ENCODE measurements at regions not wholly inside any gene's neighbourhood (a gene's known extent, or its start where the extent isn't known, plus 50 kb on each side); places are given as distances from the start of the nearest gene placed in this dataset.

DNA sequence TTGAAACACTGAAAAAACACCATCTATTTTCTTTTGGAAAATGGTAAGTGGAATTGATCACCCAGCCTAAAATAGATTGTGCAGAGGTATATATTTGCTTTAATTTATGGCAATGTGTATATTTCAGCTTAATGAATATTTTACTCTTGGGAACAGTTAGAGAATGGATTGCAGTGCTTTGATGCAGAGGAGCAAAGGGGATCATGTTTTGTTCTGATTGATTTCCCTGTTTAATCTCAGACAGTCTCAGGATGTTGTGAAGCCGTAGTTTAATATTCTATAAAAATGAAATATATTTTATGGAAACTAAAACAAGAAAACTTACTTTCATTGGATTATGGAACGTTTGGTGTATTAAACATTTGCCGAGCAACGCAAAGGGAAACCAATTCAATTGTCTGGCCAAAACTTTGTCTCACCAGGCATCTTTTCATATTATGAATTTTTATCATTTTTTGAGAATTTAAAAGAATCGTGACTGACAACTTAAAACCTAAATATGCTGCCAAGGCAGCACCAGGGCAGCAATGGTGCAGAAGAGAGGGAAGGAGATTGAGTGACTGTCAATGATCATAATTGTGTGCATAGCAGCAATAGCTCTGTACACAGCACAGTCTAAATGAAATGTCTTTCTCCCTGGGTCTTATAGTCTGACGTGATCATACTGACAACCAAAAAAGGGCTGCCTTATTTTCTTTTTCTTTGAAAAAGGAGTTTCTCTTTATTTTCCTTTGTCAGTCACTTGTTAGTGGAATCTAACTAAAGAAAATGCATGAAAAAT is 105.5 kb upstream of the EPHA7 start:
- 77 to 79% (median 78%) methylated on average over 6 of the region's 6 CpGs for WGBS, 3 donors
- H3K27me3 ChIP-seq = no peaks in the 10 kb centered on the region
- H3K9me3 ChIP-seq = no peaks in the 10 kb centered on the region
- TF ChIP-seq EP300 (IDR thresholded peaks at IDR 0.05) (no peak), POLR2A (IDR thresholded peaks at IDR 0.05) (no peak)
- TF ChIP-seq, protein P1, sequence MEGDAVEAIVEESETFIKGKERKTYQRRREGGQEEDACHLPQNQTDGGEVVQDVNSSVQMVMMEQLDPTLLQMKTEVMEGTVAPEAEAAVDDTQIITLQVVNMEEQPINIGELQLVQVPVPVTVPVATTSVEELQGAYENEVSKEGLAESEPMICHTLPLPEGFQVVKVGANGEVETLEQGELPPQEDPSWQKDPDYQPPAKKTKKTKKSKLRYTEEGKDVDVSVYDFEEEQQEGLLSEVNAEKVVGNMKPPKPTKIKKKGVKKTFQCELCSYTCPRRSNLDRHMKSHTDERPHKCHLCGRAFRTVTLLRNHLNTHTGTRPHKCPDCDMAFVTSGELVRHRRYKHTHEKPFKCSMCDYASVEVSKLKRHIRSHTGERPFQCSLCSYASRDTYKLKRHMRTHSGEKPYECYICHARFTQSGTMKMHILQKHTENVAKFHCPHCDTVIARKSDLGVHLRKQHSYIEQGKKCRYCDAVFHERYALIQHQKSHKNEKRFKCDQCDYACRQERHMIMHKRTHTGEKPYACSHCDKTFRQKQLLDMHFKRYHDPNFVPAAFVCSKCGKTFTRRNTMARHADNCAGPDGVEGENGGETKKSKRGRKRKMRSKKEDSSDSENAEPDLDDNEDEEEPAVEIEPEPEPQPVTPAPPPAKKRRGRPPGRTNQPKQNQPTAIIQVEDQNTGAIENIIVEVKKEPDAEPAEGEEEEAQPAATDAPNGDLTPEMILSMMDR (IDR thresholded peaks at IDR 0.05) = no peak
- no peak for DNase-seq
- intact Hi-C loops (cut with DNase I) = no loop called here
- H3K27ac ChIP-seq = no peak overlapping the region
- no peak overlapping the region for H3K4me3 ChIP-seq
- no peaks in the 10 kb centered on the region for H3K4me1 ChIP-seq (ENCODE audit: insufficient read depth)
- H3K36me3 ChIP-seq = no peaks in the 10 kb centered on the region

DNA sequence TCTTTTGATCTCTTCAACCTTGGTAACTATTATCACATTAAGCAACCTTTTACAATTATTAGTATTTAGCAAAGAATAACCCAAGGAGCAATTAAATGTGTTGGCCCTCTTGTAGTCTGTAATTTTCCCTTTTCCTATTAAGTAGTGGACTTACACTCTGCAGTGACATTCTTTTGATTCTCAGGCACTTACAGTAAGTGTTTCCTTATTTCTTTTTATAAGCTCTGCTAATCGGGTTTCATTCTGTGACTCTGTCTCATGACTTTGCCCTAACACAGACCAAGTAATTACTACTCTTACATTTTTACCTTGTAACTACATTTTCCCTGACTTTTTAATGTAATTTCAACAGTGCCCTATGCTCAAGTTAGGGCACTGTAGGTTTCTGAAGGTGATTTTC is 104.0 kb upstream of the EPHA7 start:
- H3K4me3 ChIP-seq = no peak overlapping the region
- no peaks in the 10 kb centered on the region for H3K4me1 ChIP-seq (ENCODE audit: insufficient read depth)
- no peaks in the 10 kb centered on the region for H3K36me3 ChIP-seq
- no peak overlapping the region for H3K27ac ChIP-seq
- no peak for TF ChIP-seq EP300 (IDR thresholded peaks at IDR 0.05)
- intact Hi-C loops (cut with DNase I) = no loop called here
- H3K27me3 ChIP-seq = no peaks in the 10 kb centered on the region
- no peak for DNase-seq
- WGBS, 3 donors = 68 to 85% (median 71%) methylated on average over 1 of the region's 1 CpG
- H3K9me3 ChIP-seq = no peaks in the 10 kb centered on the region

DNA sequence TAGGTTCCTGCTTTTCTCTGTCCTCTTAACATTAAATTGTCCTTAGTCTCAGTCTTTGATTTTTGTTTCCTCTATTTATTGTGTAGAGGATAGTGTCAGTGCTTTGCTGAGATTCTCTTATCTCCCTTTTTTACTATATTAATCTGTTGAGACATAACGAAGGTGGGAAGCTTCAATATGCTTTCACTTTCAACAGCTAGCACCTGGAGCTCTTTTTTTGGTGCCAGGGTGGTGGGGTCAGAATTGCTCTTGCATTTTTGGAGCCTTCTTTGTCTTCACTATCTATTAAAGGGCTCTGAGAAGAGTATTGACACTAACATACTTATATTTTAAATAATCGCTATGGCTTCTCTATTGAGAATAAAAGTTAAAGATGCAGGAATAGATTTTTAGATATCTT is 97.1 kb upstream of the EPHA7 start:
- WGBS, 3 donors = 45 to 63% (median 49%) methylated on average over 2 of the region's 2 CpGs
- Histone ChIP-seq H3K27me3 (no peaks in the 10 kb centered on the region), H3K4me3 (no peak overlapping the region), H3K4me1 (ENCODE audit: insufficient read depth) (no peaks in the 10 kb centered on the region), H3K27ac (no peak overlapping the region), H3K9me3 (no peaks in the 10 kb centered on the region), H3K36me3 (no peaks in the 10 kb centered on the region)
- TF ChIP-seq, protein P1 (IDR thresholded peaks at IDR 0.05) = no peak
- TF ChIP-seq EP300 (IDR thresholded peaks at IDR 0.05) (no peak), POLR2A (IDR thresholded peaks at IDR 0.05) (no peak)
- DNase-seq = no peak
- intact Hi-C loops (cut with DNase I) = no loop called here

DNA sequence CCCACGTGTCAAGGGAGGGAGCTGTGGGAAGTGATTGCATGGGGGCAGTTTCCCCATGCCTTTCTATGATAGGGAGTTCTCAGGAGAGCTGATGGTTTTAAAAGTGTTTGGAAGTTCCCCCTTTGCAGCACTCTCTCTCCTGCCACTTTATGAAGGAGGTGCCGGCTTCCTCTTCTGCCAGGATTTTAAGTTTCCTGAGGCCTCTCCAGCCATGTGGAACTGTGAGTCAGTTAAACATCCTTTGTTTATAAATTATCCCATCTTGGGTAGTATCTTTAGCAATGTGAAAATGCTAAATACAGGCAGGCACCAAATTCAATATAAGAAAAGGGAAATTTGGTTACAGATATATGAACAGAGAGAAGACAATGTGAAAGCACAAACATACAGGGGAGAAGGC is 96.4 kb upstream of the EPHA7 start:
- Histone ChIP-seq H3K9me3 (no peaks in the 10 kb centered on the region), H3K27me3 (no peaks in the 10 kb centered on the region), H3K27ac (no peak overlapping the region), H3K4me3 (no peak overlapping the region), H3K36me3 (no peaks in the 10 kb centered on the region), H3K4me1 (ENCODE audit: insufficient read depth) (no peaks in the 10 kb centered on the region)
- no peak for DNase-seq
- WGBS, 3 donors = 65 to 68% (median 67%) methylated on average over 2 of the region's 2 CpGs
- no peak for TF ChIP-seq POLR2A (IDR thresholded peaks at IDR 0.05)
- no peak for TF ChIP-seq EP300 (IDR thresholded peaks at IDR 0.05)
- TF ChIP-seq, protein P1 (IDR thresholded peaks at IDR 0.05) = no peak
- intact Hi-C loops (cut with DNase I) = no loop called here

DNA sequence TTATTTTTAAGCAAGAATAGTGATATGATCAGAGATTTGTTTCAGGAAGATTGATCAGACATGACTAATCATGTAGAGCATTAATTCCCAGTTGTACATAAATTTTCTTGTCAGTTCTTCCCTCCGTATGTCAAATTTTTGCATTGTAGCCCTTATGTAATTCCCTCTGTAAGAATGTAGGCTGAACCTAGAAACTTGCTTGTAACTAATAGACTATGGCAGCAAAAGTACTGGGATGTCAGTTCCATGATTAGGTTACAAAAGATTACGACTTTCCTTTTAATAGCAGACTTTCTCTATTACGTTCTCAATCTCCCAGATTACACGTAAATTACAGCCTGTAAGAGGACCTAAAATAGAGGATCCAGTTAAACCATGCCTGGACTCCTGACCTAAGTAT is 79.4 kb upstream of the EPHA7 start:
- H3K4me3 ChIP-seq = no peak overlapping the region
- H3K36me3 ChIP-seq = no peaks in the 10 kb centered on the region
- intact Hi-C loops (cut with DNase I) = no loop called here
- TF ChIP-seq, protein P1 (IDR thresholded peaks at IDR 0.05) = no peak
- TF ChIP-seq POLR2A (IDR thresholded peaks at IDR 0.05) = no peak
- TF ChIP-seq EP300 (IDR thresholded peaks at IDR 0.05) = no peak
- 81 to 87% (median 83%) methylated on average over 4 of the region's 4 CpGs for WGBS, 3 donors
- H3K27ac ChIP-seq = no peak overlapping the region
- no peaks in the 10 kb centered on the region for H3K4me1 ChIP-seq (ENCODE audit: insufficient read depth)
- DNase-seq = no peak
- H3K9me3 ChIP-seq = no peaks in the 10 kb centered on the region
- no peaks in the 10 kb centered on the region for H3K27me3 ChIP-seq

Measured in ovary (tissue), 7 donors.